Left lung (tissue), 4 donors: ENCODE measurements at regions not wholly inside any gene's neighbourhood (a gene's known extent, or its start where the extent isn't known, plus 50 kb on each side); places are given as distances from the start of the nearest gene placed in this dataset.

ENCODE experiments used
- ATAC-seq: fragments of 200-7000 bp; cut with Tn5 transposase; one replicate; pipeline ENCODE4 v1.9.1; 2020; ENCODE audit warnings: moderate library complexity
- DNase-seq, 4 donors: peaks; one replicate each; pipeline ENCODE4 v3.0.0-alpha.2; 2013 to 2020
- H3K27ac ChIP-seq, 2 donors: fragments of 200-600 bp; sonication (generic) in 1 of 2; one replicate each; pipeline versions ENCODE4 v1.5.0 to v1.8.0; 2020 to 2021
- H3K27me3 ChIP-seq, 2 donors: fragments of 200-600 bp; sonication (generic) in 1 of 2; one replicate each; pipeline versions ENCODE4 v1.5.0 to v1.8.0; 2020 to 2021
- H3K36me3 ChIP-seq, 2 donors: fragments of 200-600 bp; sonication (generic) in 1 of 2; one replicate each; pipeline versions ENCODE4 v1.5.0 to v1.8.0; 2020 to 2021
- H3K4me1 ChIP-seq, 2 donors: fragments of 200-600 bp; one replicate each; pipeline ENCODE4 v1.8.0; 2021
- H3K4me3 ChIP-seq, 2 donors: fragments of 200-600 bp; sonication (generic) in 1 of 2; one replicate each; pipeline versions ENCODE4 v1.5.0 to v1.8.0; 2020 to 2021; ENCODE audit warnings: mild to moderate bottlenecking in 1 of 2
- H3K9me3 ChIP-seq, 2 donors: fragments of 200-600 bp; sonication (generic) in 1 of 2; one replicate each; pipeline versions ENCODE4 v1.5.0 to v1.8.0; 2020 to 2021
- CTCF ChIP-seq, 2 donors: fragments of 200-600 bp; sonication (generic) in 1 of 2; IDR thresholded peaks; one replicate each; pipeline versions ENCODE4 v1.5.0 to v1.8.0; 2021; ENCODE audit warnings: antibody characterized with exemption in 2 of 2
- intact Hi-C, 2 donors: fragments of 100-400 bp; cut with DNase I; formaldehyde crosslinking; loops; one replicate each; pipeline versions ENCODE4 v1.11.2 to v1.14.2; 2022
- donor health status: DM: no; HTN: yes; CAD: no.
- donor health status: DM: no; HTN: no; CAD: no.

- H3K27ac ChIP-seq = peak overlapping the region in 1 of 2 donors; percentile 13
These were observed 132.1 kb downstream of the HSD17B3 start for GRCh38 chr9:96169901-96170300.

GRCh38 chr9:96169484-96169883 is 132.5 kb downstream of the HSD17B3 start:
- Histone ChIP-seq H3K4me3 (no peak overlapping the region), H3K9me3 (no peaks in the 10 kb centered on the region), H3K27me3 (peaks cover 0 to 6% of the 10 kb centered on the region in 2 donors), H3K4me1 (no peaks in the 10 kb centered on the region), H3K36me3 (no peaks in the 10 kb centered on the region), H3K27ac (peak overlapping the region in 1 of 2 donors; percentile 13)
- no peak for TF ChIP-seq CTCF (IDR thresholded peaks at IDR 0.05)
- intact Hi-C loops = no loop called here
- ATAC-seq = peak; percentile 44
- DNase-seq = peak in 2 of 4 donors; percentile 75 to 89

More at GRCh38 chr9:96169901-96170300, 132.1 kb downstream of the HSD17B3 start:
- ATAC-seq (no peak), DNase-seq (no peak)
- intact Hi-C loops = no loop called here
- no peaks in the 10 kb centered on the region for H3K36me3 ChIP-seq
- no peak for TF ChIP-seq CTCF (IDR thresholded peaks at IDR 0.05)
- H3K9me3 ChIP-seq = no peaks in the 10 kb centered on the region
- no peak overlapping the region for H3K4me3 ChIP-seq
- peaks cover 0 to 10% of the 10 kb centered on the region in 2 donors for H3K27me3 ChIP-seq
- H3K4me1 ChIP-seq = no peaks in the 10 kb centered on the region

- ATAC-seq (no peak), DNase-seq (no peak)
- no peaks in the 10 kb centered on the region for H3K4me1 ChIP-seq
- no peak for TF ChIP-seq CTCF (IDR thresholded peaks at IDR 0.05)
- H3K27me3 ChIP-seq = peaks cover 0 to under 1% of the 10 kb centered on the region in 2 donors
- intact Hi-C loops = no loop called here
- no peaks in the 10 kb centered on the region for H3K9me3 ChIP-seq
- no peaks in the 10 kb centered on the region for H3K36me3 ChIP-seq
- no peak overlapping the region for H3K4me3 ChIP-seq
- no peak overlapping the region for H3K27ac ChIP-seq
These were observed 133.1 kb downstream of the HSD17B3 start for GRCh38 chr9:96168882-96169281.

GRCh38 chr9:96167011-96167410 is 135.0 kb downstream of the HSD17B3 start:
- Histone ChIP-seq H3K9me3 (no peaks in the 10 kb centered on the region), H3K4me3 (no peak overlapping the region), H3K27me3 (no peaks in the 10 kb centered on the region), H3K36me3 (no peaks in the 10 kb centered on the region), H3K4me1 (no peaks in the 10 kb centered on the region), H3K27ac (no peak overlapping the region)
- intact Hi-C loops = no loop called here
- DNase-seq (no peak), ATAC-seq (no peak)
- TF ChIP-seq CTCF (IDR thresholded peaks at IDR 0.05) = no peak

GRCh38 chr9:96164268-96164683 is 137.7 kb downstream of the HSD17B3 start:
- Histone ChIP-seq H3K27me3 (no peaks in the 10 kb centered on the region), H3K9me3 (no peaks in the 10 kb centered on the region), H3K27ac (no peak overlapping the region), H3K4me3 (no peak overlapping the region), H3K36me3 (no peaks in the 10 kb centered on the region), H3K4me1 (no peaks in the 10 kb centered on the region)
- DNase-seq (no peak), ATAC-seq (no peak)
- TF ChIP-seq CTCF (IDR thresholded peaks at IDR 0.05) = no peak
- intact Hi-C loops = no loop called here
